ENCODE measurements at regions not wholly inside any gene's neighbourhood (a gene's known extent, or its start where the extent isn't known, plus 50 kb on each side); places are given as distances from the start of the nearest gene placed in this dataset.
"Not testable (repeated sequence)": the region's sequence is repeated elsewhere in the genome, so short reads cannot be mapped to it uniquely, and the experiment has no call there.

DNA sequence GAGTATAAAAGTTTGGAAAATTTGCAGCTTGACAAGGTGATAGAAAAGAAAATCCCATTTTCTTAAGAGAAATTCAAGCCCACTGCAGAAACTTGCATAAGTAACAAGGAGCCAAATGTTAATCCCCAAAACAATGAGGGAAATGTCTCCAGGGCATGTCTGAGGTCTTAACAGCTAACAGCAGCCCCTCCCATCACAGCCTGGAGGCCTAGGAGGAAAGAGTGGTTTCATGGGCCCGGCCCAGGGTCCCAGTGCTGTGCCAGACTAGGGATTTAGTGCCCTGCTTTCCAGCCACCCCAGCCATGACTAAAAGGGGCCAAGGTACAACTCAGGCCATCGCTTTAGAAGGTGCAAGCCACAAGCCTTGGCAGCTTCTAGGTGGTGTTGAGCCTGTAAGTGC, 123.7 kb upstream of the TRPC6 start:
- Histone ChIP-seq H3K27me3 (no peaks in the 10 kb centered on the region), H3K27ac (no peak overlapping the region), H3K4me1 (no peaks in the 10 kb centered on the region), H3K9me3 (no peaks in the 10 kb centered on the region), H3K4me3 (no peak overlapping the region), H3K36me3 (replicated peaks in 1 of 2; ENCODE audit: insufficient read depth in 1 of 2, low read depth in 2 of 2) (no peaks in the 10 kb centered on the region)
- intact Hi-C loops (cut with DNase I), result no loop called here
- ATAC-seq (no peak), DNase-seq (no peak)
- no peak for TF ChIP-seq CTCF (IDR thresholded peaks at IDR 0.05)
- no peak for TF ChIP-seq POLR2A (IDR thresholded peaks at IDR 0.05)
- 45 to 56% methylated on average over 2 of the region's 2 CpGs for WGBS, 2 donors

DNA sequence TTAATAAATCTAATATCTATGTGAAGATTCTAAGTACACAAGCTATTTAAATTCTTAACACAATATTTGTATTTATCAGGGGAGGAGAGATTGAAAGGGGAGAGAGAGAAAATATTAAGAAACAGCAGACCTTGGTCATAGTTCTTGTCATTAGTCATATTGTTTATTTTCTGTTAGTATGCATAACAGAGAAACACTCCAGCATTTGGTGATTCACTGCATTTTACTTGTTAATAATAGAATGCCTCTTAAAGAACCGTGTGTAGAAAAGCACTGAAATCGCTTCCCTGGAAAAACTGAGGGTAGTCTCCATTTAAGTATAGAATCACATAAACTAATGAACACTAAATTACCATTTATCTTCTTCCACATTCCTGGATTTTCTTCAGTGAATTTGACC, 122.7 kb upstream of the TRPC6 start:
- no peaks in the 10 kb centered on the region for H3K9me3 ChIP-seq
- intact Hi-C loops (cut with DNase I), result no loop called here
- no peak for DNase-seq
- H3K27me3 ChIP-seq, result no peaks in the 10 kb centered on the region
- 55 to 64% methylated on average over 2 of the region's 2 CpGs for WGBS, 2 donors
- no peaks in the 10 kb centered on the region for H3K36me3 ChIP-seq (replicated peaks in 1 of 2; ENCODE audit: insufficient read depth in 1 of 2, low read depth in 2 of 2)
- no peak overlapping the region for H3K4me3 ChIP-seq
- no peak overlapping the region for H3K27ac ChIP-seq
- H3K4me1 ChIP-seq, result no peaks in the 10 kb centered on the region
- ATAC-seq, result no peak
- no peak for TF ChIP-seq POLR2A (IDR thresholded peaks at IDR 0.05)
- no peak for TF ChIP-seq CTCF (IDR thresholded peaks at IDR 0.05)

GRCh38 chr11:101705972-101706371, 122.2 kb upstream of the TRPC6 start:
- intact Hi-C loops (cut with DNase I), result no loop called here
- no peak overlapping the region for H3K27ac ChIP-seq
- no peak overlapping the region for H3K4me3 ChIP-seq
- no peaks in the 10 kb centered on the region for H3K9me3 ChIP-seq
- no peaks in the 10 kb centered on the region for H3K27me3 ChIP-seq
- TF ChIP-seq POLR2A (IDR thresholded peaks at IDR 0.05) (no peak), CTCF (IDR thresholded peaks at IDR 0.05) (no peak)
- no peaks in the 10 kb centered on the region for H3K4me1 ChIP-seq
- H3K36me3 ChIP-seq (replicated peaks in 1 of 2; ENCODE audit: insufficient read depth in 1 of 2, low read depth in 2 of 2), result no peaks in the 10 kb centered on the region
- no peak for DNase-seq
- no peak for ATAC-seq
- 27 to 57% methylated on average over 1 of the region's 1 CpG for WGBS, 2 donors

GRCh38 chr11:101694869-101695268, 111.1 kb upstream of the TRPC6 start:
- ATAC-seq; H3K27me3 ChIP-seq; DNase-seq; H3K4me3 ChIP-seq; H3K9me3 ChIP-seq; H3K4me1 ChIP-seq; intact Hi-C loops (cut with DNase I); H3K36me3 ChIP-seq (replicated peaks in 1 of 2; ENCODE audit: insufficient read depth in 1 of 2, low read depth in 2 of 2); H3K27ac ChIP-seq: not testable (repeated sequence)
- WGBS, 2 donors, result no CpG with 5 or more reads among the region's 3 CpGs

DNA sequence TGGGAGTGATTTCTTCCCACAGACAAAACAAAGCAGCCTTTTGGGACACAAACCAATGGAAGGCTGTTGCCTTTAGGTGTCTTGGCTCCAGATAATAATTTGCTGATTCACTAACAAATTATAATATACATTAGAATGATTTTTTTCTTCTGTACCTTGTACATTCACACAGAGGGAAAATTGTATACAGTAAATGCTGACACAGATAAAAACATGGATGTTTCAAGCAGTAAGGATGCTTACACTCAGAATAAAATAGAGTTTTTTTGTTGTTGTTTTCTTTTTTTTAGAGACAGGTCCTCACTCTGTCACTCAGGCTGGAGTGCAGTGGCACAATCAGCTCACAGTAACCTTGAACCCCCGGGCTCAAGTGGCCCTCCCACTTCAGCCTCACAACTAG, 109.2 kb upstream of the TRPC6 start:
- Histone ChIP-seq H3K9me3 (no peaks in the 10 kb centered on the region), H3K27me3 (no peaks in the 10 kb centered on the region), H3K4me1 (no peaks in the 10 kb centered on the region), H3K27ac (no peak overlapping the region), H3K4me3 (no peak overlapping the region), H3K36me3 (replicated peaks in 1 of 2; ENCODE audit: insufficient read depth in 1 of 2, low read depth in 2 of 2) (no peaks in the 10 kb centered on the region)
- intact Hi-C loops (cut with DNase I), result no loop called here
- ATAC-seq (no peak), DNase-seq (no peak)
- WGBS, 2 donors, result 17 to 50% methylated on average over 1 of the region's 1 CpG
- TF ChIP-seq CTCF (IDR thresholded peaks at IDR 0.05) (no peak), POLR2A (IDR thresholded peaks at IDR 0.05) (no peak)

Data from body of pancreas (tissue), 4 donors.